ENCODE measurements at regions not wholly inside any gene's neighbourhood (a gene's known extent, or its start where the extent isn't known, plus 50 kb on each side); places are given as distances from the start of the nearest gene placed in this dataset.

GRCh38 chr20:50412499-50412898 lies 97.7 kb upstream of the PTPN1 start:
- H3K79me2 ChIP-seq (ENCODE audit: low read depth) = no peaks in the 10 kb centered on the region
- POLR2A ChIA-PET (ENCODE audit: unreplicated experiment) = interaction anchor here (0.7 kb wide), 1 partner anchor 91 kb away, joined by 5 read pairs; no protein-coding TSS in a partner anchor
- no peaks in the 10 kb centered on the region for H3K36me3 ChIP-seq (ENCODE audit: low read depth)
- intact Hi-C loops (cut with micrococcal nuclease; ENCODE audit: unreplicated experiment) = no loop called here
- CTCF ChIA-PET = no interaction called here
- H3K4me3 ChIP-seq = no peak overlapping the region
- no peaks in the 10 kb centered on the region for H4K20me1 ChIP-seq (ENCODE audit: insufficient read depth)
- peak overlapping the region; percentile 36 for H3K4me2 ChIP-seq
- H3K27ac ChIP-seq = peak overlapping the region; percentile 69
- H3K9me3 ChIP-seq (ENCODE audit: insufficient read depth, low read depth) = no peaks in the 10 kb centered on the region
- peaks cover 64% of the 10 kb centered on the region for H3K4me1 ChIP-seq (replicated peaks; ENCODE audit: insufficient read depth)
- no TSS peak for BruUV-seq (replicated peaks)
- H3K27me3 ChIP-seq (ENCODE audit: insufficient read depth, low read depth) = no peaks in the 10 kb centered on the region
- TF ChIP-seq EZH2 (IDR thresholded peaks at IDR 0.05; ENCODE audit: low read depth) (no peak), CTCF (conservative IDR thresholded peaks at IDR 0.05) (no peak)
- no peak for DNase-seq
- H2AFZ ChIP-seq = no peak overlapping the region
- H3F3A ChIP-seq (ENCODE audit: insufficient read depth, low read depth) = peaks cover 61% of the 10 kb centered on the region
- no peaks in the 10 kb centered on the region for H3K9me2 ChIP-seq (ENCODE audit: insufficient read depth)

- Histone ChIP-seq H3K27ac (peak overlapping the region; percentile 69), H3K9me3 (ENCODE audit: insufficient read depth, low read depth) (no peaks in the 10 kb centered on the region), H3K4me2 (peak overlapping the region; percentile 36), H3K79me2 (ENCODE audit: low read depth) (no peaks in the 10 kb centered on the region), H3K36me3 (ENCODE audit: low read depth) (no peaks in the 10 kb centered on the region), H3K27me3 (ENCODE audit: insufficient read depth, low read depth) (no peaks in the 10 kb centered on the region), H2AFZ (no peak overlapping the region), H3K4me1 (replicated peaks; ENCODE audit: insufficient read depth) (peaks cover 64% of the 10 kb centered on the region), H3K4me3 (no peak overlapping the region), H3F3A (ENCODE audit: insufficient read depth, low read depth) (peaks cover 65% of the 10 kb centered on the region), H4K20me1 (ENCODE audit: insufficient read depth) (no peaks in the 10 kb centered on the region), H3K9me2 (ENCODE audit: insufficient read depth) (no peaks in the 10 kb centered on the region)
- intact Hi-C loops (cut with micrococcal nuclease; ENCODE audit: unreplicated experiment) = no loop called here
- peak in 1 of 2 experiments; percentile 91 for DNase-seq
- no TSS peak for BruUV-seq (replicated peaks)
- ChIA-PET CTCF (no interaction called here), POLR2A (ENCODE audit: unreplicated experiment) (interaction anchor here (0.6 kb wide), 1 partner anchor 1517 kb away, joined by 4 read pairs; no protein-coding TSS in a partner anchor)
- TF ChIP-seq CTCF (conservative IDR thresholded peaks at IDR 0.05) (no peak), EZH2 (IDR thresholded peaks at IDR 0.05; ENCODE audit: low read depth) (no peak)
Observed at GRCh38 chr20:50413088-50413500, 97.1 kb upstream of the PTPN1 start.

DNA sequence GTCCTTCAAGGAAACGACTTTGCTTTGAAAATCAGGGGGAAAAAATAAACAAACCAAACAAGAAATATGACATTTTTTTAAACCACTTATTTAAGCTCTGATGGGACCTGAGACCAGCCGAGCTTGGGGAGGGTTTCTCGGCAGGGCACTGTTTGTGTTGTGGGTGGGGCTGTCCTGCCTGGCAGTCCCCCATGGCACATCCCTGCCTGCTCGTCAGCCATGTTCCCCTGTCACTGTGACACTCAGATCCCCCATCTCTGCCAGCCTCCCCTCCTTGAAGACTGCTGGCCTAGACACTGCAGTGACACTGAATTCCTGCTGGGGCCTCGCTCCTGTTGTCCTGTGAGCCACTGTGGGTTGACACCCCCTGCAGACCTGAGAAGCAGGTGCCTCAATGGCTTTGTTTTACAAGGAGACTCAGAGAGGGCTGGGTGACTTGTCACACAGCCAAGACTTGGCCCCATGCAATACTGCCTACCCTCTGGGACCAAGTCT lies 95.1 kb upstream of the PTPN1 start:
- no peaks in the 10 kb centered on the region for H4K20me1 ChIP-seq (ENCODE audit: insufficient read depth)
- H3F3A ChIP-seq (ENCODE audit: insufficient read depth, low read depth) = peaks cover 65% of the 10 kb centered on the region
- no TSS peak for BruUV-seq (replicated peaks)
- TF ChIP-seq CTCF (conservative IDR thresholded peaks at IDR 0.05) (no peak; the same call in 1 of the 2 replicates), EZH2 (IDR thresholded peaks at IDR 0.05; ENCODE audit: low read depth) (no peak)
- H3K4me1 ChIP-seq (replicated peaks; ENCODE audit: insufficient read depth) = peaks cover 64% of the 10 kb centered on the region
- H2AFZ ChIP-seq = peak overlapping the region; percentile 70
- CTCF ChIA-PET = no interaction called here
- no peaks in the 10 kb centered on the region for H3K79me2 ChIP-seq (ENCODE audit: low read depth)
- H3K4me2 ChIP-seq = peak overlapping the region; percentile 79
- POLR2A ChIA-PET (ENCODE audit: unreplicated experiment) = interaction anchor here (0.6 to 0.7 kb wide), 5 partner anchors 20 to 213 kb away, joined by 3 to 8 read pairs (median 3); no protein-coding TSS in a partner anchor
- no peaks in the 10 kb centered on the region for H3K9me3 ChIP-seq (ENCODE audit: insufficient read depth, low read depth)
- H3K27me3 ChIP-seq (ENCODE audit: insufficient read depth, low read depth) = no peaks in the 10 kb centered on the region
- DNase-seq = peak; percentile 85 to 98
- H3K36me3 ChIP-seq (ENCODE audit: low read depth) = no peaks in the 10 kb centered on the region
- peak overlapping the region; percentile 27; the same call in 1 of the 2 replicates for H3K4me3 ChIP-seq
- H3K9me2 ChIP-seq (ENCODE audit: insufficient read depth) = no peaks in the 10 kb centered on the region
- intact Hi-C loops (cut with micrococcal nuclease; ENCODE audit: unreplicated experiment) = loop anchor here (1.0 to 2.0 kb wide), 3 partner anchors 46 to 224 kb away; partner anchors contain the start of gene CEBPB
- H3K27ac ChIP-seq = peak overlapping the region; percentile 90

All from PC-9 (cell line).